ENCODE measurements at regions not wholly inside any gene's neighbourhood (a gene's known extent, or its start where the extent isn't known, plus 50 kb on each side); places are given as distances from the start of the nearest gene placed in this dataset.
"Not testable (repeated sequence)": the region's sequence is repeated elsewhere in the genome, so short reads cannot be mapped to it uniquely, and the experiment has no call there.

DNA sequence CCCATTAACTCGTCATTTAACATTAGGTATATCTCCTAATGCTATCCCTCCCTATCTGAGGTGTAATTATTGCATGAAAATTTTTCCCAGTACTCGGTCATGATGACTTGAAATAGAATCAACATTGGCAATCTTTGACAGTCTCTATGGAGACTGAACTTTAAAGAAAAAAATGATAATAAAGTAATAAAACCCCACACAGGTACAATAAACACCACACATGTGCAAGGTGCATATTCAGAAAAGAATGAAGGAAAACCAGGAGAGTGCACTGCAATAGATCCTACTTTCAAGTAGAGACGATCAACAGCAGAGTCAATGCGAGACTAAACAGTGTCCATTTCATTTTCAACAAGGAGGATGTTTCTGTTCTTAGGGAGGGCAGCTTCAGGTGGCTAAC, 1253.8 kb upstream of the TMEM132C start:
- no peak for DNase-seq (ENCODE audit: low read depth, low spot score)

DNA sequence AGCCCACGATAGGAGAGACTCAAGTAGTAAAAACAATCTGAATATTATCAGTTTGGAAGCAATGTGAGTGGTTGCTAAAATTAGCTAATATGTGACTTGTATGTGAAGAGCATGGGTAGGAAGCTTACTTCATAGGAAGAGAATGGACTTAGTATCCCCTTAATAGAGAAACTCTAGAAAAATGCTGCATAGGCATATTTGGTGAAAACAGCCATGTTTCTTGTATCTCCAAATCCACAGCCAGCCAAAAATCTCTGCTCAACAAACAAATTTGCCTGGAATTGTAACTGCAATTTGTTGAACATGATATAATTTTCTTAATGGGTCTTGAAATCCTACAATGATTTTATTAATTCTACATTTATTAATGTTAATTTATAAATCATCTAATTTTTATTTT, 1252.9 kb upstream of the TMEM132C start:
- no peak for DNase-seq (ENCODE audit: low read depth, low spot score)

DNA sequence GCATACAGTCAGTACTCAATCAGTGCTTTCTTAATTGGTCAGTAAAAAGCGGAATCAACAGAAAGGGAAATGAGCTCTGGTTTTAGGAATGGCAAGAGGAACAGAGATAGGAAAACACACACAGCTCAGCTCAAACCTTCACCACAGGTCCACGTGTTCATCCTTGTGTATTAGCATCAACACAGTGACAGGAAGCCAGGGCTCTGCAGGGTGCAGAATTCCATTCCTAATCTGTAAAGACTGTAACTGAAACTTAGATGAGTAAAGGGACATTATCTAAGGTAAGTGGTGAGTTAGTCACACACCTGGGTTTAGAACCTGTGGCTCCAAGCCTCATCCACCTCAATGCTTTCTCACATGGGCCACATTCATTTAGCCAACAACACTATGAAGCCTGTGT, 1242.2 kb upstream of the TMEM132C start:
- no peak for DNase-seq (ENCODE audit: low read depth, low spot score)

DNA sequence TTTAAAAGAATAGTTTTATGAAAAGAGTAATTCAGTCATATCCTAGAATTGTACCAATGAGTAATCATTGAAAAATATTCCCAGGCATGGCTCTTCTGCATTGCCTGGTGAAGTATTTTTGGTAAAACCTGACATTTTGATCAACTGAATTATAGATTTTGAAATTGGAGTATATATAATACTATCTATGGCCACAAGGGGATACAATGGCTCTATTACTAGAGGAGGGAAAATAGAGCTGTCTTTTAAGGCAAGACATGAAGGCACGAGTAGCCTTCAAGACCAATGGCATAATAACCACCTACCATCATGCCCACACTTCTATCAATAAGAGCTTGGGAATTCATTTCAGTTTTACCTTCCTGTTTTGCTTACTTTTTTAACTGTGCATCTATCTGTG, 1241.4 kb upstream of the TMEM132C start:
- no peak for DNase-seq (ENCODE audit: low read depth, low spot score)

DNA sequence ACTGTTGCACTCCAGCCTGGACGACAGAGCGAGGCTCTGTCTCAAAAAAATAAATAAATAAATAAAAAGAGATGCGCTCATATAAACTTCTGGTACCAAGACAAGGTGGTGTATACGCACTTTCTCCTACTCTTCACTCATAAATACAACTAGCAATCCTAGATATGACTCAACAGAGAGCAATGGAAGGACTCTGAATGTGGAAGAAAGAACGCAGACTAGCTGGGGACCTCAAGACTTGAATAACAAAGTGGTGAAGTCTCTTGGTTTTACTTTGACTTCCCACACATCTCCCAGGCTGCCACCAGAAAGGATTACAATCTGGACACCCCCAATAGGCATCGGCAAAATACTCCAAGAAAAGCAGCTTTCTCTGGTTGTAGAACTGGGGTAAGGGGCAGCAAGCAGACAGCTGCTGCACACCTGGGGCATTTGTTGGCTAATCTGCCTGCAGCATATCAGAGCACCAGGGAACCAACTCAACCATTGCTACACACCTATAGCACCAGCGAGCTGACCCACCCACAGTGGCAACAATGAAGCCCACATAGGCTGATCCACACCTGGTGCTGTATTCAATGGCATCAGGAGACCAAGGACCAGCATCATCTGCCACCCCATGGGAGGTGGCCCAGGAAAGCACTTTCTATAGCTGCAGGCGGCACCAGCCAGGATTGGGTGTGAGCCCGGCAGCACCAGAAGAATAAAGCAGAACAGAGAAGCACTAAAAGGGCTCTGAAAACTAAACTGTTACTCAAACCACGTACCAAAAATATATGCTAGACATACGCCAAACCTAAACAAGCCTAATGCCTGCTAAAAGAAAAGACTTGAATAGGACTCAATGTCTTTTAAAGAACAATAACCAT, 1231.7 kb upstream of the TMEM132C start:
- no peak for DNase-seq (ENCODE audit: low read depth, low spot score)

DNA sequence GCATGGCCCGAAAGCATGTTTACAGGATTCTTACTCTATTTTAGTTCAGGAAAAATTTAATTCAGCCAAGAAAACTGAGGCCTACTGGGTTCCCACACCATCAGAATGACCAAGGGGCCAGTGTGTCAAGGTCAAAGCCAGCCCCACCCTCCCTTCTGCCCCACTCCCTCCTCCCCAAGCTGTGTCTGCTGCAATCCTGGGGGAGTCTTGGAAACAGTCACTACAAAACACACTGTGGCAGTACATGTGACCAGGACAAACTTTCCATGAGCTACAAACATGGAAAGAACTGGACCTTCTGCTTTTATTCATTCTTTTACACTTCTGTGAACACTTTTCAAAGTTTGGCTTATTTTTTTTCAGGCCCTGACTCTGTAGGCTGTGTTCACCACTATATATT, 1228.8 kb upstream of the TMEM132C start:
- no peak for DNase-seq (ENCODE audit: low read depth, low spot score)

DNA sequence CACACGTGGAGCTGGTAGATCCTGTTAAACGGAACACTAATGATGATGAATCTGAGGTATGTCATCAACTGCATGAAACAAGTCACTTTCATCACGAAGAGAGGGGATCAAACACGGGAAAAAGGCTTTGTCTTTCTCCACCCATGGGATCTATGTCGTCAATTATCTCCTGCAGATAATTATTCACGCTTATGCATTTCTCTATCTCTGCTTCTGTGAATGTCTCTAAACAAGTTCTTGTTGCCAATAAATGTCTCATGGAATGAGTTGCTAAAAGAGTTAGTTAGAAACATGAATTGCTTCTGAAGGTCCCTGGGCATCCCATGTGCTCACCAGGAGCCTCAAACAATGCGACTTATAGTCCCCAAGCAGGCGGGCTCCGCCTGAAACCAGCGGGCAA, 1228.2 kb upstream of the TMEM132C start:
- no peak for DNase-seq (ENCODE audit: low read depth, low spot score)

DNA sequence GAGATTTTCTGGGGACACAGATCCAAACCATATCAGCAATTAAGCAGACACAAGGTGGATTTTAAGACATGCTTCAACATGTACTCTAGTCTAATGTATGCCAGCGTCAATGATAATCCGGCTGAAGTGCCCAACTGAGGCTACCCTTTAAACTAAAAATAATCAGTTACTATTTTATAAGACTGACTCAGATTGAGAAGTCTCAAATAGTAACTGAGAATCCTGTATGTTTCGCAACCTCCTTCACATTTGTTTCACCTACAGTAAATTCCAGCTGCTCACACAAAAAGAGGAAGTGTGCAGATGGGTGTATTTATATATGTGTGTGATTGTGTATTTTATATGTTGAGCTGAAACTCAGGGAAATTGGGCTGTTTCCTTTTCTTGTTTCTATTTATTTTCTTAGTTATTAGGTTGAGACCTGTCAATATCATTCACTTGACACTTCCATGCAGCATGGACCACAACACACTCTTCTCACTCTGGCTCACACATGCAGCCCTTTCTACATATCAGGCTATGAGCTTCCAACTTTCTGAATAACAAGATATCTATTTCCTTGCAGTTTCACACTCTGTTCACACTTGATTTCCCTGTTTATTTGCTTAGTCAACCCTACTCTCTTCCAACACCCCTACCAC, 1224.9 kb upstream of the TMEM132C start:
- DNase-seq (ENCODE audit: low read depth, low spot score), result no peak

DNA sequence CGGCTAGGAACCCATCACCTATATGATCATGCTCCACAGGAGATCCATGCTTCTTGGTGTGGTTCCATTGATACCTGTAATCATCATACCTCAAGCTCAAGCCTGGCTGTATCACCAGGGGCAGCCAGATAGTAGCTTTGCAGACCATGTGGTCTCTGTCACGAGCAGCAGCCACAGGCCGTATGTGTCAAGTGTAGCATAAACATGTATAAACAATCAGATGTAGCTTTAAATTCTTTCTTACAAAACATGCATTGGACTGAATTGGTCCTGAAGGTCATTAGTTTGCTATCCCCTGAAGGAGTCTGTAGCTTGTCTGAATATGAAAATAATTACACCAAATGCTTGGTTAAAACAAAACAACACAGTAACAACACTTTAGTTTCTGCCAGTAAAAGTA, 1223.2 kb upstream of the TMEM132C start:
- no peak for DNase-seq (ENCODE audit: low read depth, low spot score)

DNA sequence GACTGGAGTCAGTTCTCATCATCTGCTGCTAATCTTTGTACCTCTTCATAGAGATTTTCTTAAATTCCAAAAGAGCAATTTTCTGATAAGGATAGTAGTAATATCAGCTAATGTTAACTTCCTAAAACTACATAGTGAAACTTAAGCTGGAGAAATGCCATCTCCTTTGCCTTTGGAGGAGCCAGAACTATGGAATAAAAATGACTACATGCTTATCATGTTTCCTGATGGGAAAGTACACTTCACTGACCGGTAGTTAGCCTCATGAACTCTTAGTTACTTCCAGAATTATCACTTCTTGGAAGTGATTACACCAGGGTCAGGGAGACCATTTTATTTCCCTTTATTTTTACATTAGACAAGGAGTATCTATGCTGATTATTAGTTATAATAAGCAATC, 1222.1 kb upstream of the TMEM132C start:
- DNase-seq (ENCODE audit: low read depth, low spot score), result no peak

DNA sequence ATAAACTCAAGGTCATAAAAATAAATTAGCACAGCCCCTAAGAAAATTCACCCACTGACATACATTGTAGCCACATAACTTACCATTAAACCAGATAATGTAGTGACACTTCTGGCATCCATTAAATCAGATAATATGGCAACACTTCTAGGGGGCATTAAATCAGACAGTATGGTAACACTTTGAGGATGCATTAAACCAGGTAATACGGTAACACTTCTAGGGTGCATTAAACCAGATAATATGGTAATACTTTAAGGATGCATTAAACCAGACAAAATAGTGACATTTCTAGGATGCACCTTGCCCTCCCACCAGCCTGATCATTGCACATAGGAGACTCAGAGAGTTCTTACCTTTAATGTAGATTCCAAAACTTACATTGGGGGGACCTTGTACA, 1220.5 kb upstream of the TMEM132C start:
- DNase-seq (ENCODE audit: low read depth, low spot score), result no peak

DNA sequence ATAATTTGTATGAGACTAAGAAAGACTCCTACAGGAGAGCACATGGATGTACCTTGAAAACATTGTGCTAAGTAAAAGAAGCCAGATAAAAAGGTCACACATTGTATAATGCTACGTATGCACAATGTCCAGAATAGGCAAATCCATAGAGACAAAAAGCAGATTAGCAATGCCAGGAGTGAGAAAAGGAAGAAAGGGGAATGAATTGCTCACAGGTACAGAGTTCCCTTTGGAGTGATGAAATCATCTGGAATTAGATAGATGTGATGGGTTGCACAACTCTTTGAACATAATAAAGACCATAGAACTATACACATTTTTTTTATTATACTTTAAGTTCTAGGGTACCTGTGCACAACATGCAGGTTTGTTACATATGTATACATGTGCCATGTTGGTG, 1218.9 kb upstream of the TMEM132C start:
- DNase-seq (ENCODE audit: low read depth, low spot score), result no peak

DNA sequence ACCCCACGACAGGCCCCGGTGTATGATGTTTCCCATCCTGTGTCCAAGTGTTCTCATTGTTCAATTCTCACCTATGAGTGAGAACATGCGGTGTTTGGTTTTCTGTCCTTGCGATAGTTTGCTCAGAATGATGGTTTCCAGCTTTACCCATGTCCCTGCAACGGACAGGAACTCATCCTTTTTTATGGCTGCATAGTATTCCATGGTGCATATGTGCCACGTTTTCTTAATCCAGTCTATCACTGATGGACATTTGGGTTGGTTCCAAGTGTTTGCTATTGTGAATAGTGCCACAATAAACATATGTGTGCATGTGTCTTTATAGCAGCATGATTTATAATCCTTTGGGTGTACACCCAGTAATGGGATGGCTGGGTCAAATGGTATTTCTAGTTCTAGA, 1218.4 kb upstream of the TMEM132C start:
- DNase-seq (ENCODE audit: low read depth, low spot score), result not testable (repeated sequence)

DNA sequence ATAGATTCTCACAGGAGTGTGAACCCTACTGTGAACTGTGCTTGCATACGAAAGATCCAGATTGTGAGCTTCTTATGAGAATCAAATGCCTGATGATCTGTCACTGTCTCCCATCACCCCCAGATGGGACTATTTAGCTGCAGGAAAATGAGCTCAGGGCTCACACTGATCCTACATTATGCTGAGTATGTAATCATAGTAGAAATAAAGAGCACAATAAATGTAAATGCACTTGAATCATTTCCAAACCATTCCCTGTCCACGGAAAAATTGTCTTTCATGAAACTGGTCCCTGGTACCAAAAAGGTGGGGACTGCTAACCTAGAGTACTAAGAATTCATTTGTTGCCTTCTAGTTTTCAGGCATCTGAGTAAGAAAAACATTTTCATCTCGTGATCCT, 1215.8 kb upstream of the TMEM132C start:
- DNase-seq (ENCODE audit: low read depth, low spot score), result no peak

DNA sequence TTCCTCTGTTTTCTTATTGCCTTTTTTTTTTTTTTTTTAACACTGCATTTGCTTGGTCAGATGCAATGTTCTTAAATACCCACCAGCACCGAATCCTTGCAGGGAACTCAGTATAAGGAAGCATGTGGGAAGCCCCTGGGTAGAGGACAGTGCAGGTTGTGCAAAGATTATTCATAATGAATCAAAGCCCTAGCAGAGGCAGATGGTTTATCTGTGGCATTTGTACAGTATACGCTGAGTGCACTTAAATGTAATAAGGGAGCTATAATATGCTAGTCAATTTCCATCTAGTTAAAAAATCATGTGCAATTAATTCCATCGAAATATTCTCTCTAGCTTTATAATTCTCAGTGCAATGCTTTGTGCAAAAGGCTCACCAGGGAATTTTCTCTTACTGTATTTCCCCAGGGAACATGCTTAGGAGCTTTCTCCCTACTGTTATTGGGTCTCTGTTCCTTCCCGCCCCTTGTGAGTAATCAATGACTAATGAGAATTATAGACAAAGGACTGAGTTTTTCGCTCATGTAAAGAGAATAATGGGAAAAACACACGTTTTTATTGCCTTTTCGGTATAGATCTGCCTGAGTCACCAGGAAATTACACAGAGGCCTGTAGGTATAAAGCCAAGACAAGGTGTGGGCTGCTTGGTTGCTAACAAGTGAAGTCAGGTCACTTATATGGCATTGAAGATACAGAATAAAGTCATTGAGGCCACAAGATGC, 1214.3 kb upstream of the TMEM132C start:
- DNase-seq (ENCODE audit: low read depth, low spot score), result no peak

DNA sequence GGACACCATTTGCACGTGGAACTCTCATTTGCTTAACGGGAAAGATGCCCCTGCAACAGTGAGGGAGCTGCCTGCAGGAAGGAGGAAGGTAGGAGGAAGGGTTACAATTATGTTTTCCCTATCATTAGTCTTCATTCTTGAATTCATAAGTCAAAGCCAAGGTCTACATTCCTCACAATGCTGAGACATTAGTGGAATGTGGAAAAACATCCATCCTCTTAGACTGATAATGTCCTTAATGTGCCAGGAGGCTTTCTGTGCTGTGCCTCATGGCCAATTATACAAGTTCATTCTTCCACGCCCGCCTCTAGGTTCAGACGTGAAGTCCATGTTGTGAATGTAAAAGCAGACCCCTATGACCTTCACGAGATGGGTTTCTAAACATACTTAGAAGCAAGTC, 1212.4 kb upstream of the TMEM132C start:
- no peak for DNase-seq (ENCODE audit: low read depth, low spot score)

DNA sequence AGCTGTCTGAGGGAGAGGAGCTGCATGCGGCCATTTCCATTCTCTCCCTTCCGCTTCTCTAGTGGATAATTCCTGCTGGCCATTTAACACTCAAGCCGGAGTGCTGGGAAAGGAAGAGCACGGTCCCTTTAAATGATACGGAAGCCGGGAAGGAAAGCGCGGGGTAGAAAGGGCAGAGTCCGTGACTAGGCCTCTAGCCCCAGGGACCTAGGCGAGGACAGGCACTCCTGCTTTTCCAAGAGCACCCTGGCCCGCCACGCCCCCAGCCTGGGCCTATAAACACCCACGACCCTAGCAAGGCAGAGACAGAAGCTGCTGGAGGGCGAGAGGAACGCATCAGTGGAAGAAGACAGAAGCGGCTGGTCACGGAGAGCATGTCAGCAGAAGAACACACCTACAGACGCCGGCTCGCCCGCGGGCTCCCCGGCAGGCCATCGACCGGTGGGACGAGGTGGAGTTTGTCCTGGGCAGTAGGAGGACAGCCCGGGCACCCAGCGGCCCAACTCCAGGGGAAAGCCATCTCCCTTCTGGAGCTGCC, 1206.6 kb upstream of the TMEM132C start:
- no peak for DNase-seq (ENCODE audit: low read depth, low spot score)

DNA sequence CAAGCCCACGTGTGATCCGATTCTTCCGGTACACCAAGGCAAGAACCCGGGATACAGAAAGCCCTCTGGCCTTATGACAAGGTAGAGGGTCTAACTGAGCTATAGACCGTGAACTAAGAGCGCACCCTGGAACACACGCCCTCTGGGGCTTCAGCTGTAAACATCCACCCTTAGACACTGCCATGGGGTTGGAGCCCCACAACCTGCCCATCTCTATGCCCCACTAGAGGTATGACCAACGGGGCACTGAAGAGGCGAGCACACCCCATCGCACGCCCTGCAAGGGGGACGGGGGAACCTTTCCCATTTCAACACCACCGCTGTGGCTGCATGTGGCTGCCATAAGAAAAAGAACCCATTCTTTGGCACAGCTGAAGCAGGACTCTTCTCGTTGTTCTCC, 1206.0 kb upstream of the TMEM132C start:
- no peak for DNase-seq (ENCODE audit: low read depth, low spot score)

DNA sequence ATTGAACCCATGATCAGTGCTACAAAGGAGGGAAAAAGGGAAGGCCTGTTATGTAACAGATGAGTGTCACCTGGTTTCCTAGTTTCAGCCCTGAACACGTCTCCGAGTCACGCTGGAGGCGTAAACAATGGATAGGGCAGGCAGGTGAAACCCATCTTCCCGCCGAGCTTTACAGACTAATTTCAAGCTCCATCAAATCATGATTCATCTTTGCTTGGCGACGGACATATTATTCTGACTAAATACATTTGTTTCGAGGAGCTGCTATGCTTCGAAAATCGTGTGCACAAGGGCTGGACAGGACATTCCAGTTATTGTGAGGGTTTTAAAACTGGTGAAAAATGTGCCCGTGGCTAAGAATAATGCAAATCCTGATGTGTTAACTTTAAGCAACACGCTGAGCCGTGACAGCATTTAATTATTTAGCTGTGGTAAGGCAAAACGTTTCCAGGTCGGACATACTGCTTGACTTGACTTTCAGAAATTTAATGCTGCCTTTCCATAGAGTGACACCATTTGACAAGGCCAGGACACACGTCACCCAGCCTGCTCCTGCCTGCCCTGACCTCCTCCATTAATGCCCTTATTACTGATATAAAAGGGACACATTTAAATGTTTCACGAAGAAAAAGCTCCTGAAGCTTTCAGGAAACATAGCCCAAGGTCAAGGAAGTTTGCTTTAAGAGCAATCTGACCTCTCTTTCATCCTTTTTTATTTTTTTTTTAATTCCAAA, 1203.5 kb upstream of the TMEM132C start:
- no peak for DNase-seq (ENCODE audit: low read depth, low spot score)

DNA sequence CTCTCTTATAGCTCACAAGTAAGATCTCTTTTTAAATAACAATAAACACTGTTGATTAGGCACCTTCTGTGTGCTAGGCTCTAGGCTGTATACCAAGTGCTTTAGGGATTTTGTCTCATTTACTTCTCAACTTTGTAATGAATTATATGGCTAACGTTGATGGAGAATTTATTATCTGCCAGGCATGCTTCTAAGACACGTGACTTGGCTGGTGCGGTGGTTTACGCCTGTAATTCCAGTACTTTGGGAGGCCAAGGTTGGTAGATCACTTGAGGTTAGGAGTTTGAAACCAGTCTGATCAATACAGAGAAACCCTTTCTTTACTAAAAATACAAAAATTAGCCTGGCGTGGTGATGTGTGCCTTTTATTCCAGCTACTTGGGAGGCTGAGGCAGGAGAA, 1202.8 kb upstream of the TMEM132C start:
- no peak for DNase-seq (ENCODE audit: low read depth, low spot score)

DNA sequence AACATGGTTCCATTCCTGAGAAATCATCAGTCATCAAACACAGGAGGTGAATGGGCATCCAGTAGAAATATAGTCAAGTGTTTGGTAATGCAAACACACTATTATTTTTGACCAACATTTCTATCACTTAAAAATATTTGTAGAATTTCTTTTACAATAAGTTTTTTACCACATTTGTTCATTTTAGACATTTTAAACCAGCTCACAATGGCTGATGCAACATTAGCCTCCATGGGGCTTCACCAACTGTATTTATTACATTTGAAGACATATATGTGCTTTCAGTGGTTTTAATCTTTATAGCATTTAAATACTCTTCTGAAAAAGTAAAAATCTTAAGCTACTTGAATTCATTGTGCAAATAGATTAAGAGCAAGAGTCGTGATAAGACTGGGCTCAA, 1201.4 kb upstream of the TMEM132C start:
- no peak for DNase-seq (ENCODE audit: low read depth, low spot score)

Data from brain pericyte (primary cell).